GM11168 (cell line): ENCODE measurements at regions not wholly inside any gene's neighbourhood (a gene's known extent, or its start where the extent isn't known, plus 50 kb on each side); places are given as distances from the start of the nearest gene placed in this dataset.

Experiments
- in situ Hi-C: fragments of 300-500 bp; cut with MboI; formaldehyde crosslinking; loops from one replicate; pipeline ENCODE4 v1.12.0; 2022; ENCODE audit warnings: low sequenced_read_pairs; ENCODE audit not compliant: unreplicated experiment

DNA sequence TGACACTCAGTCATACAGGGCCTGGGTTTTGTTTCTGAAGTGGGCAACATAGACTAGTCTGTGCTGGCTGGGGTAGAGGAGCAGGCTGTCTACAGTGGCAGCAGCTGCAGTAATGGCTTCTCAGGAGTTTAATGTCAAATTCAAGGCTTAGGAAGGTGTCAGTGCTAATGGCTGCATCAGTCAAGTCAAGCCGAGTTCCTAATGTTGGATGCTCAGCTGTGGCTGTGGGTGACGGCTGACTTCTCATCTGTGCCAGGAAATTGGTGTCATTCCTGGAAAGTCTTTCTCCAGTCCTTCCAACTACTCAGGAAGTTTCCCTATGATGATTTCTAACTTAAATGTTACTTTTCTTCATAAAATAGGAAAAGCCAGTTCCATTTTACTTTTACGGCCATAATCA is 468.1 kb upstream of the IGFBP3 start:
- in situ Hi-C loops: no loop called here

- in situ Hi-C loops: no loop called here
Observed at GRCh38 chr7:46387646-46388045, 466.6 kb upstream of the IGFBP3 start.

DNA sequence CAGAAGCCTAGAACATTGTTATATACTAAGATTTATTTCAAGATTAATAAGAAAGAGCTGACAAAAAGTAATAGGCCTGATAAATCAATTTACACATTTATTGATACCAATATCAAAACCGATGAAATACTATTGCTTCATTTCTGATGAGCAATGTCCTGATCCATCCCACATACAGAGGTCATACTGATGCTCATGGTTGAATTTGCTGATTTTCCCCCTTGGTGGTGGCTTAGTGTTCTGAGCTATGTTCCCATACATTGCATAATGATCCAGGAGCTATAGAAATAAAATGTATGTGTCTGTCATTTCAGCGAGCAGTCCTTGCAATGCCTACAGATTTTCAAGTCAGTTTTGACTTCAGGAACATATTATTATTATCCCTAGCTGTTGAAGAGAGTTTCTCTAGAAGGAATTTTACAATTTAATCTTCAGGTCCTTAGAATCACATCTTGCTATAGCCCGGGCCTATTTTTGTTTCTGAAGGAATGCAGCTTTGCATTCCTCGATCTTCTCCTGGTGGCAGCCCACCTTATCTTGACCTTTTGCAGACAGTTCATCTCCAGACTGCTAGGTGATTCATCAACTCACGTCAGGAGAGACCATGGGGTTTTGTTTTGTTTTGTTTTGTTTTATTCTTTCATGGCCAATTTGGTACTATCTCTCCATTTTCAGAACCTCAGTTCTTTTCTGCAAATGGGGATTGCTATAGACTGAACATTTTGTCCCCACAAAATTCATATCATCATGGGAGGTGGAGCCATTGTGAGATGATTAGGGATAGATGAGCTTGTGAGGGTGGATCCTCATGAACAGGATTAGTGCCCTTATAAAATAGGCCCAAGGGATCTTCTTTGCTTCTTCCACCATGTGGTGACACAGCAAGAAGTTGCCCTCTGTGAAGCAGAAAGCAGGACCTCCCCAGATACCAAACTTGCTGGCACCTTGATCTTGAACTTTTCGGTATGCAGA is 465.6 kb upstream of the IGFBP3 start:
- in situ Hi-C loops: no loop called here

GRCh38 chr7:46385662-46386309 is 464.7 kb upstream of the IGFBP3 start:
- in situ Hi-C loops: no loop called here

- in situ Hi-C loops: no loop called here
Observed at GRCh38 chr7:46383605-46384004, 462.5 kb upstream of the IGFBP3 start.

- in situ Hi-C loops: loop anchor here (10.0 kb wide), 1 partner anchor 445 kb away; the partner anchor contains the start of gene IGFBP3
Observed at GRCh38 chr7:46369933-46370654, 449.0 kb upstream of the IGFBP3 start.

DNA sequence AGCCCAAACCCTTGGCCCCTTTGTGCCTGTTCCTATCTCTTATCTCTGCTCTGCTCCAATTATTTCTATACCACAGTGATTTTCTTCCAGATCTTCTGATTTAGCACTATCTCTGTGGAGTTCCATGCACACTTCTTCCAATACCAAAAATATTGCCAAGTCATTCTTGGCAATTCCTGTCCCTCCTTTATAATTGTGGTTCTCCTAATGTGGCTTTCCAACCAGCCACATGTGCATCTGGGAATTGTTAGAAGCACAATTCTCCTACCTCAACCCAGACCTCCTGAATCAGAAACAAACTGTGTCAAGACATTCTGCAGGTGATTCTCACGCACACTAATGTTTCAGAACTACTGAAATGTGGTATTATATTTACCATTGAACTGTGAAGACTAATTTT is 447.8 kb upstream of the IGFBP3 start:
- in situ Hi-C loops: loop anchor here (10.0 kb wide), 1 partner anchor 444 kb away; the partner anchor contains the start of gene IGFBP3

- in situ Hi-C loops: loop anchor here (10.0 kb wide), 1 partner anchor 442 kb away; the partner anchor contains the start of gene IGFBP3
Observed at GRCh38 chr7:46366526-46366925, 445.5 kb upstream of the IGFBP3 start.

GRCh38 chr7:46363688-46364087 is 442.6 kb upstream of the IGFBP3 start:
- in situ Hi-C loops: loop anchor here (10.0 kb wide), 1 partner anchor 439 kb away; the partner anchor contains the start of gene IGFBP3

- in situ Hi-C loops: loop anchor here (10.0 kb wide), 1 partner anchor 436 kb away; the partner anchor contains the start of gene IGFBP3
Observed at GRCh38 chr7:46360811-46361210, 439.7 kb upstream of the IGFBP3 start.

DNA sequence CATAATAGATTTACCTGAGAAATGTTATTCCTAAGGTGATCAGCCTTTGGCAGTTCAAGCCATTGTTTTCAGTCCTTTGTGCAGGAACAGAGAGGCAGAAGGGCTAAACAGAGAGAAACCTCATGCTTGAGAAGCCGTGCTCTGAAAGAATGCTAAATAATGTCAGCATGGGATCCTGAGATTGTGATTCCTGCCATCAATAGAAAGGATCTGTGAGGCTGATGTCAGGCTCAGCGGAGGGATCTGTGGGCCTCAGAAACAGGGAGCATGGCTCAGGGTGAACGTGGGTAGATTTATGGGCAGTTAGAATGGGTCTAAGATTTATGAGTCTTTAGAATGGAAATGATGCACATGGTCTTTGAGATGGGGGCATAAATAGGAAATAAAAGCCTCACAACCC is 439.2 kb upstream of the IGFBP3 start:
- in situ Hi-C loops: loop anchor here (10.0 kb wide), 1 partner anchor 435 kb away; the partner anchor contains the start of gene IGFBP3

DNA sequence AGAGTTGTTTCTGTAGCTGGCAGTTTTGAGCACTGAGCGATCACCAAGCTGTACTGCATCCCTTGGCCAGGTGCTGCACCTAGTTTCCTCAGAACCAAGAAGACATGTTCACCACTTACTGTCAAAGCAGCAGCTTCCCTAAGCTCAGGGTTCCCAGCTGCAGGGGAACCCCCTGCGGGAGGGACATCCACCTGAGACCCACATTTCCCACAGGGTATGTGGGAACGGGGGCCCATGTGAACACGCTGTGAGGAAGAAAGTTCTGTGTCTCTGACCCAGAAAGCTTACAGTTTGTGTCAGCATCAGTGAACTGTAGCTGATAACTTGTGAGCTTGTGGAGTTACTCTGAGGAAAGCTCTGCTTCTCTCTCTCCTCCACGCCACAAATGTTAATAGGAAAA is 436.8 kb upstream of the IGFBP3 start:
- in situ Hi-C loops: no loop called here

- in situ Hi-C loops: no loop called here
Observed at GRCh38 chr7:46357290-46357689, 436.2 kb upstream of the IGFBP3 start.

DNA sequence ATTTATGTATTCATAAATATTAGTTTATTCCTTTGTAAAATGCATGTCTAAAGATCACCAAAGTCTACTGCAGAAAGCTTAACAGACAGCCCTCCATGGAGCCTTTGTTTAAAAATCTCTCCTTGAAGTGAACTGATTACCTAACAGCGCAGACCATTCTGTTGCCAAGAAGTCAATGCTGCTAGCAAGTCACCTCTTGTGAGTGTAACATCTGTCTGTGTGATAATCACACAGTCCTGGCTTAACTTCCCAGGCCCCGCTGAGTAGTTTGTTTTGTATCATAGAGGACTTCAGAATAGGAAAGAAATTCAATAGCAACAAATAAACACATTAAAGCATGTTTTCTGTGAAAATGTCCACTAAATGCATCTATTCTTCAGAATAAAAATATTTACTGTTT is 435.3 kb upstream of the IGFBP3 start:
- in situ Hi-C loops: no loop called here

DNA sequence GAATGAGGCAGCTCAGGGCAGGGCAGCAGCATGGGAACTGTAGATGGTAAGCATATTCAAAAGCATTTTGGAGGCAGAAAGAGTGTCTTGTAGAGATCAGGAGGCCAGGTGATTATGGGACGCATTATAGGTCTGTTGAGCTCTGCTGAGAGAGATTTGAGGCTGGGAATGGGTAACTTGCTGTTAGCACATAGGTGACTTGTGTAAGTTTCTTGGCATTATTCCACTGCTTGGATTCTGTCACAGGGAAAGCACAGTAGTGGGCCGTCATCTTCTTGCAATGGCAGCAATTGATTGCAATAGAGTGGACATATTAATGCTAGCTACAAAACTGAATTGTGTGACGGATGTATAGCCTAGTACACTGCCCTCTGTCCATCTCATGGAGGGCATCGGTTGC is 434.3 kb upstream of the IGFBP3 start:
- in situ Hi-C loops: no loop called here

- in situ Hi-C loops: no loop called here
Observed at GRCh38 chr7:46352004-46352954, 431.2 kb upstream of the IGFBP3 start.

GRCh38 chr7:46349490-46349889 is 428.4 kb upstream of the IGFBP3 start:
- in situ Hi-C loops: no loop called here

DNA sequence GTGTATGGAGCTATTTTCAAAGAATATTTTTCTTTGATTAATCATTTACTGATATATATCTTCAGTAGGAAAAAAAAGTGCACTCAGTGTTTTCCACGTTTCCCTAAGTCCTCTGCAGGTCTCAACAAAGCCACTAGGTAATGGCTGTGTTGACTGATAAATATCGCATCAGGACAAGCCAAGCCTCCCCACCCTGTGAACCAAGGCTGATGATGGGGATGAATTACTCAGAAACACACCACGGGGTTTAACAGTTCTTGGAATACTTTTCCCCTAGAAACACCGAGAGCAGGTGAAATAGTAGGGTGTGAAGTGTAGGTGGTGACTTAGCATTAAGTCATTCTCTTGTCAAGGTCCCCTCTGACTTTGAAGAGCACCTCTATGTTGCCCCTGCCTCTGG is 423.5 kb upstream of the IGFBP3 start:
- in situ Hi-C loops: no loop called here

- in situ Hi-C loops: no loop called here
Observed at GRCh38 chr7:46343802-46344201, 422.7 kb upstream of the IGFBP3 start.
